ENCODE measurements at regions not wholly inside any gene's neighbourhood (a gene's known extent, or its start where the extent isn't known, plus 50 kb on each side); places are given as distances from the start of the nearest gene placed in this dataset.

GRCh38 chr3:111325160-111325718, 216.8 kb upstream of the CD96 start (continued):
- no peak for TF ChIP-seq ZBTB40 (IDR thresholded peaks at IDR 0.05)
- TF ChIP-seq ZBTB40 (CRISPR knock-in tag; IDR thresholded peaks at IDR 0.05): no peak
- no peak for TF ChIP-seq ZBTB43 (CRISPR knock-in tag; IDR thresholded peaks at IDR 0.05)
- TF ChIP-seq SRSF9 (IDR thresholded peaks at IDR 0.05; ENCODE audit: borderline replicate concordance, low read depth, low read length): no peak
